ENCODE measurements at regions not wholly inside any gene's neighbourhood (a gene's known extent, or its start where the extent isn't known, plus 50 kb on each side); places are given as distances from the start of the nearest gene placed in this dataset.

DNA sequence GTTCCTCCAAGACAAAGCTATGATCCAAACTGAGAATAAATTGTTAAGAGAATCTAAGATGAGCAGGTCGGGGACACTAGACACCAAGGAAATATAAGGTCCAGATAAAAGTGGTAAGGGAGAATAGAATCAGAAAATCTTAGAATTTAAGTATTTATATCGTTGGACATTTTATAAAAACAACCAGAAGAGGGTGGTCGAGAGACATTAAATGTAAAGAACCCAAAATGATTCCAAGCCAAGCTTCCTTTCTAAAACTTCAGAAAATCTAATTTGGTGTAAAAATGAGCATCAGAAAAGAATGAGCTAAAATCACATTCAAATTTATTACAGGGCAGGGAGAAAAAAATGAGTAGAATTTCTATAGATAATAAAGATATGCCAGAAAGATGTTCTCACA is 97.8 kb upstream of the OGFRL1 start:
- DNase-seq: no peak
- intact Hi-C loops (cut with DNase I; ENCODE audit: low total_unique reads): loop anchor here (5.0 kb wide), 1 partner anchor 156 kb away; no protein-coding TSS in a partner anchor
- H3K36me3 ChIP-seq: no peaks in the 10 kb centered on the region
- H3K27ac ChIP-seq: no peak overlapping the region
- no peak overlapping the region for H3K4me3 ChIP-seq
- H3K27me3 ChIP-seq (replicated peaks in 1 of 7): no peaks in the 10 kb centered on the region
- H3K4me1 ChIP-seq: peaks cover 0 to 3% (median 0%) of the 10 kb centered on the region in 6 donors
- H3K9me3 ChIP-seq: no peaks in the 10 kb centered on the region
- 3 to 10% (median 7%) methylated on average over 3 of the region's 3 CpGs for WGBS, 5 donors
- TF ChIP-seq POLR2A (IDR thresholded peaks at IDR 0.05) (no peak), CTCF (IDR thresholded peaks at IDR 0.05 in 8 of 11, conservative IDR thresholded peaks at IDR 0.05 in 3 of 11) (peak in 7 of 11 experiments; percentile 29 to 55 (median 40)), POLR2AphosphoS5 (IDR thresholded peaks at IDR 0.05) (no peak)

DNA sequence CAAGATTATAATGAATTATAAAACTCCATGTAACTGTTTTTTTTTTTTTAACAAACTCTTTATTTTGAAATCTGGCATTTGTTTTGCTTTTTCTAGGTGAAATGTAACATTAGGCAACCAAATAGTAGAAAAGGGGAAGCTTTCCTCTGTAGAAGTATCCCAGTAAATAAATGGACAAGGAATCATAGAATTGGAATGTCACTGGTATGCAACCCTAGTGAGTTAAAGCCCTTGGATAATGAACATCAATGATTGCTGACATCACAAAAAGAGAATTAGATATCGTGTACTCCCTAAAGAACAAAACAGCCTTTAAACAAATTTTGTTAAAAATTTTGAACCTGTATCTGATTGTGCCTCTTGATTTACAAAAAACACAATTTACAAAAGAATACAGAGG is 93.9 kb upstream of the OGFRL1 start:
- TF ChIP-seq CTCF (IDR thresholded peaks at IDR 0.05 in 8 of 11, conservative IDR thresholded peaks at IDR 0.05 in 3 of 11): no peak
- no peak for TF ChIP-seq POLR2A (IDR thresholded peaks at IDR 0.05)
- TF ChIP-seq POLR2AphosphoS5 (IDR thresholded peaks at IDR 0.05): no peak
- no peak overlapping the region for H3K4me3 ChIP-seq
- no peaks in the 10 kb centered on the region for H3K27me3 ChIP-seq (replicated peaks in 1 of 7)
- no peaks in the 10 kb centered on the region for H3K9me3 ChIP-seq
- peaks cover 0 to 3% (median 0%) of the 10 kb centered on the region in 6 donors for H3K4me1 ChIP-seq
- intact Hi-C loops (cut with DNase I; ENCODE audit: low total_unique reads): loop anchor here (5.0 kb wide), 1 partner anchor 153 kb away; no protein-coding TSS in a partner anchor
- no peaks in the 10 kb centered on the region for H3K36me3 ChIP-seq
- no peak for DNase-seq
- no peak overlapping the region for H3K27ac ChIP-seq
- 81 to 95% (median 87%) methylated on average over 1 of the region's 1 CpG for WGBS, 5 donors

- intact Hi-C loops (cut with DNase I; ENCODE audit: low total_unique reads): no loop called here
- Histone ChIP-seq H3K27me3 (replicated peaks in 1 of 7) (no peaks in the 10 kb centered on the region), H3K36me3 (no peaks in the 10 kb centered on the region), H3K9me3 (no peaks in the 10 kb centered on the region), H3K4me1 (no peaks in the 10 kb centered on the region), H3K4me3 (no peak overlapping the region), H3K27ac (no peak overlapping the region)
- 88 to 94% (median 91%) methylated on average over 7 of the region's 7 CpGs for WGBS, 5 donors
- TF ChIP-seq CTCF (IDR thresholded peaks at IDR 0.05 in 8 of 11, conservative IDR thresholded peaks at IDR 0.05 in 3 of 11) (no peak), POLR2AphosphoS5 (IDR thresholded peaks at IDR 0.05) (no peak), POLR2A (IDR thresholded peaks at IDR 0.05) (no peak)
- DNase-seq: no peak
Measured at GRCh38 chr6:71197267-71197666, 91.3 kb upstream of the OGFRL1 start.

- DNase-seq: no peak
- 81 to 96% (median 90%) methylated on average over 1 of the region's 1 CpG for whole genome bisulfite sequencing, 5 donors
- Histone ChIP-seq H3K9me3 (no peaks in the 10 kb centered on the region), H3K27ac (no peak overlapping the region), H3K27me3 (replicated peaks in 1 of 7) (no peaks in the 10 kb centered on the region), H3K4me3 (no peak overlapping the region), H3K4me1 (no peaks in the 10 kb centered on the region), H3K36me3 (no peaks in the 10 kb centered on the region)
- TF ChIP-seq CTCF (IDR thresholded peaks at IDR 0.05 in 8 of 11, conservative IDR thresholded peaks at IDR 0.05 in 3 of 11) (no peak), POLR2AphosphoS5 (IDR thresholded peaks at IDR 0.05) (no peak), POLR2A (IDR thresholded peaks at IDR 0.05) (no peak)
- intact Hi-C loops (cut with DNase I; ENCODE audit: low total_unique reads): no loop called here
Measured at GRCh38 chr6:71197780-71198179, 90.8 kb upstream of the OGFRL1 start.
